GM23338 (cell line): ENCODE measurements at regions not wholly inside any gene's neighbourhood (a gene's known extent, or its start where the extent isn't known, plus 50 kb on each side); places are given as distances from the start of the nearest gene placed in this dataset.

Experiments used
- ATAC-seq: fragments of 200-7000 bp; cut with Tn5 transposase; 3 replicates; pipeline ENCODE4 v1.9.1; 2020
- DNase-seq: peaks from one replicate; pipeline ENCODE4 v3.0.0-alpha.2; 2015; ENCODE audit warnings: low spot score
- H2AFZ ChIP-seq: fragments of 200-600 bp; sonication (generic); 2 replicates; pipeline ENCODE4 v1.8.0; 2016; ENCODE audit warnings: antibody characterized with exemption, mild to moderate bottlenecking, moderate library complexity
- H3F3A ChIP-seq: fragments of 200-600 bp; sonication (generic); replicated peaks from 2 replicates; pipeline ENCODE4 v1.8.0; 2017; ENCODE audit warnings: antibody characterized with exemption, mixed run types, low read depth
- H3K27ac ChIP-seq: fragments of 200-600 bp; sonication (generic); 2 replicates; pipeline ENCODE4 v1.6.1; 2016; ENCODE audit warnings: low read depth
- H3K27me3 ChIP-seq: fragments of 200-600 bp; sonication (generic); 2 replicates; pipeline ENCODE4 v1.8.0; 2016; ENCODE audit warnings: mild to moderate bottlenecking, mixed run types, moderate library complexity; ENCODE audit not compliant: insufficient read depth
- H3K36me3 ChIP-seq: fragments of 200-600 bp; sonication (generic); 2 replicates; pipeline ENCODE4 v1.8.0; 2016; ENCODE audit warnings: mild to moderate bottlenecking; ENCODE audit not compliant: insufficient read depth
- H3K4me1 ChIP-seq: fragments of 200-600 bp; sonication (generic); 2 replicates; pipeline ENCODE4 v1.8.0; 2016; ENCODE audit warnings: mild to moderate bottlenecking, moderate library complexity; ENCODE audit not compliant: insufficient read depth
- H3K4me2 ChIP-seq: fragments of 200-600 bp; sonication (generic); 2 replicates; pipeline ENCODE4 v1.7.1; 2017; ENCODE audit warnings: mixed run types
- H3K4me3 ChIP-seq: fragments of 200-600 bp; sonication (generic); 2 replicates; pipeline ENCODE4 v1.6.1; 2016; ENCODE audit warnings: mixed run types
- H3K79me2 ChIP-seq: fragments of 200-600 bp; sonication (generic); replicated peaks from 2 replicates; pipeline ENCODE4 v1.8.0; 2017; ENCODE audit warnings: mild to moderate bottlenecking; ENCODE audit not compliant: insufficient read depth
- H3K9me2 ChIP-seq: fragments of 200-600 bp; sonication (generic); 2 replicates; pipeline ENCODE4 v1.8.0; 2017; ENCODE audit not compliant: insufficient read depth
- H4K20me1 ChIP-seq: fragments of 200-600 bp; sonication (generic); replicated peaks from 2 replicates; pipeline ENCODE4 v1.8.0; 2017; ENCODE audit warnings: mild to moderate bottlenecking; ENCODE audit not compliant: insufficient read depth
- H3K27ac Mint-ChIP-seq: 2 replicates; pipeline ENCODE4 v1.8.0; 2020; ENCODE audit warnings: inconsistent platforms, mild to moderate bottlenecking, moderate library complexity, mixed read lengths
- H3K27me3 Mint-ChIP-seq: 3 replicates; pipeline ENCODE4 v1.8.0; 2022; ENCODE audit warnings: low read depth, mild to moderate bottlenecking, moderate library complexity, mixed read lengths, inconsistent platforms; ENCODE audit not compliant: insufficient read depth, poor library complexity
- H3K36me3 Mint-ChIP-seq: 3 replicates; pipeline ENCODE4 v1.8.0; 2021; ENCODE audit warnings: low read depth, mild to moderate bottlenecking, inconsistent platforms, moderate library complexity, mixed read lengths
- H3K4me1 Mint-ChIP-seq: 3 replicates; pipeline ENCODE4 v1.8.0; 2020; ENCODE audit warnings: mild to moderate bottlenecking, inconsistent platforms, mixed read lengths
- H3K4me3 Mint-ChIP-seq: 3 replicates; pipeline ENCODE4 v1.8.0; 2021; ENCODE audit warnings: moderate library complexity, mild to moderate bottlenecking, inconsistent platforms, mixed read lengths
- H3K9me3 Mint-ChIP-seq: 3 replicates; pipeline ENCODE4 v1.8.0; 2020; ENCODE audit warnings: moderate library complexity, mild to moderate bottlenecking, inconsistent platforms, mixed read lengths
- CREB1 ChIP-seq: fragments of 250-450 bp; sonication (Bioruptor Pico); IDR thresholded peaks from 2 replicates; pipeline ENCODE4 v1.5.0; 2020; ENCODE audit warnings: low read depth, mild to moderate bottlenecking, moderate library complexity
- CTCF ChIP-seq, 2 experiments: fragments of 200-600 bp in 1 of 2; sonication (generic) in 1 of 2; conservative IDR thresholded peaks; 2 replicates each; pipeline versions ENCODE4 v1.5.1 to v1.6.1; 2016 to 2017; ENCODE audit warnings: antibody characterized with exemption in 2 of 2, low read depth in 2 of 2, mild to moderate bottlenecking in 2 of 2, moderate library complexity in 1 of 2
- EZH2phosphoT487 ChIP-seq: fragments of 200-600 bp; sonication (generic); IDR thresholded peaks from one replicate; pipeline ENCODE4 v1.8.1; 2018; ENCODE audit warnings: antibody characterized with exemption; ENCODE audit not compliant: unreplicated experiment
- JUNB ChIP-seq: IDR thresholded peaks from one replicate; pipeline ENCODE4 v1.6.1; 2016; ENCODE audit warnings: antibody characterized with exemption; ENCODE audit not compliant: unreplicated experiment
- NANOG ChIP-seq: IDR thresholded peaks from 2 replicates; pipeline ENCODE4 v1.6.1; 2016; ENCODE audit warnings: antibody characterized with exemption, borderline replicate concordance
- POLR2AphosphoS5 ChIP-seq: IDR thresholded peaks from 2 replicates; pipeline ENCODE4 v1.6.1; 2016; ENCODE audit warnings: antibody characterized with exemption, low read depth
- REST ChIP-seq: IDR thresholded peaks from one replicate; pipeline ENCODE4 v1.6.1; 2018; ENCODE audit warnings: antibody characterized with exemption; ENCODE audit not compliant: unreplicated experiment
- STAT1 ChIP-seq: IDR thresholded peaks from one replicate; pipeline ENCODE4 v1.6.1; 2016; ENCODE audit warnings: antibody characterized with exemption; ENCODE audit not compliant: unreplicated experiment
- ZNF114 ChIP-seq: fragments of 250-450 bp; sonication (Bioruptor Pico); IDR thresholded peaks from 2 replicates; pipeline ENCODE4 v1.5.0; 2020; ENCODE audit warnings: mild to moderate bottlenecking, moderate library complexity
- ZNF331 ChIP-seq: fragments of 250-450 bp; sonication (Bioruptor Pico); IDR thresholded peaks from 2 replicates; pipeline ENCODE4 v1.5.0; 2020; ENCODE audit warnings: low read depth, mild to moderate bottlenecking, moderate library complexity
- ZNF462 ChIP-seq: fragments of 250-450 bp; sonication (Bioruptor Pico); IDR thresholded peaks from 2 replicates; pipeline ENCODE4 v1.5.0; 2020; ENCODE audit warnings: mild to moderate bottlenecking, moderate library complexity

- Mint-ChIP-seq H3K4me3 (no peak overlapping the region), H3K27ac (no peak overlapping the region), H3K27me3 (peaks cover 4% of the 10 kb centered on the region), H3K4me1 (no peaks in the 10 kb centered on the region; the same call in 2 of the 3 replicates), H3K36me3 (peaks cover 2% of the 10 kb centered on the region; the same call in 1 of the 3 replicates), H3K9me3 (peaks cover 15% of the 10 kb centered on the region)
- Histone ChIP-seq H3F3A (no peaks in the 10 kb centered on the region), H3K4me1 (no peaks in the 10 kb centered on the region), H3K4me3 (no peak overlapping the region), H4K20me1 (no peaks in the 10 kb centered on the region), H3K4me2 (no peak overlapping the region), H3K36me3 (no peaks in the 10 kb centered on the region), H3K27ac (no peak overlapping the region), H3K27me3 (no peaks in the 10 kb centered on the region), H3K9me2 (no peaks in the 10 kb centered on the region), H3K79me2 (no peaks in the 10 kb centered on the region), H2AFZ (no peak overlapping the region)
- DNase-seq, result no peak
- no peak for TF ChIP-seq ZNF331 (CRISPR knock-in tag)
- TF ChIP-seq CTCF (conservative IDR thresholded peaks at IDR 0.05; ENCODE audit: low read depth in 2 of 2), result no peak
- no peak for ATAC-seq
These were observed 63.6 kb downstream of the MRPL36 start for GRCh38 chr5:1736065-1736464.

- no peak for DNase-seq
- Mint-ChIP-seq H3K27me3 (peaks cover 4% of the 10 kb centered on the region), H3K36me3 (no peaks in the 10 kb centered on the region), H3K27ac (no peak overlapping the region), H3K4me3 (no peak overlapping the region), H3K9me3 (peaks cover 12% of the 10 kb centered on the region), H3K4me1 (no peaks in the 10 kb centered on the region; the same call in 2 of the 3 replicates)
- no peaks in the 10 kb centered on the region for H3K79me2 ChIP-seq
- no peak overlapping the region for H2AFZ ChIP-seq
- H3K4me3 ChIP-seq, result no peak overlapping the region
- no peaks in the 10 kb centered on the region for H3F3A ChIP-seq
- H3K27ac ChIP-seq, result no peak overlapping the region
- H3K9me2 ChIP-seq, result no peaks in the 10 kb centered on the region
- H3K4me1 ChIP-seq, result no peaks in the 10 kb centered on the region
- no peaks in the 10 kb centered on the region for H3K27me3 ChIP-seq
- H3K36me3 ChIP-seq, result no peaks in the 10 kb centered on the region
- ATAC-seq, result no peak
- no peaks in the 10 kb centered on the region for H4K20me1 ChIP-seq
- H3K4me2 ChIP-seq, result no peak overlapping the region
- TF ChIP-seq STAT1, result no peak
- no peak for TF ChIP-seq CREB1 (CRISPR knock-in tag)
- TF ChIP-seq ZNF462 (CRISPR knock-in tag), result no peak
- TF ChIP-seq NANOG, result no peak
- no peak for TF ChIP-seq EZH2phosphoT487
- no peak for TF ChIP-seq ZNF114
- no peak for TF ChIP-seq REST
- no peak for TF ChIP-seq JUNB
- TF ChIP-seq POLR2AphosphoS5, result no peak
These were observed 64.2 kb downstream of the MRPL36 start for GRCh38 chr5:1735320-1735970.
